NCI-H146 treated with DMSO at 0.1 percent for 48 hours (cell line): ENCODE measurements at regions not wholly inside any gene's neighbourhood (a gene's known extent, or its start where the extent isn't known, plus 50 kb on each side); places are given as distances from the start of the nearest gene placed in this dataset.
"Not testable (repeated sequence)": the region's sequence is repeated elsewhere in the genome, so short reads cannot be mapped to it uniquely, and the experiment has no call there.

Experiments used
- DNase-seq: peaks from one replicate; lab custom pipeline; 2025; ENCODE audit not compliant: unreplicated experiment; lab: John Stamatoyannopoulos, UW

DNA sequence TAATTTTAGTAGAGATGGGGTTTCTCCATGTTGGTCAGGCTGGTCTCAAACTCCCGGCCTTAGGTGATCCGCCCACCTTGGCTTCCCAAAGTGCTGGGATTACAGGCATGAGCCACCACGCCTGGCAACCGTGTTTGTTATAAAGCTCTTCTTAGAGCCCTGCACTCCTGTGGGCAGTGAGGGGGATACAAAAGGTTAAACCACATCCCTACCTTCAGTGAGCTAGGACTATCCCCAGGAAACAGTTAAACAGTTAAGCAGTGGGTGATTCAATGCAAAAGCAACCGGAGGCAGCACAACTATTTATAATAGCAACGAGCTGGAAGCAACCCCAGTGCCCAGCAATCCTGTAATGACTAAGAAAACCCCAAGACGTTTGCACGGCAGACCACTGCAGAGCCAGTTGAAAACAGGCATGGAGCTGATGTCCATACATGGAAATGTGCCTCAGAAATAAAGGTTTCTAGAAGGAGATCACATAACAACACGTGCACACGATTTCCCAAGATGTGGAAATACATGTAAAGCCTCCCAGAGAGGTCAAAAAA, 107.2 kb upstream of the LYZL2 start:
- DNase-seq: no peak

DNA sequence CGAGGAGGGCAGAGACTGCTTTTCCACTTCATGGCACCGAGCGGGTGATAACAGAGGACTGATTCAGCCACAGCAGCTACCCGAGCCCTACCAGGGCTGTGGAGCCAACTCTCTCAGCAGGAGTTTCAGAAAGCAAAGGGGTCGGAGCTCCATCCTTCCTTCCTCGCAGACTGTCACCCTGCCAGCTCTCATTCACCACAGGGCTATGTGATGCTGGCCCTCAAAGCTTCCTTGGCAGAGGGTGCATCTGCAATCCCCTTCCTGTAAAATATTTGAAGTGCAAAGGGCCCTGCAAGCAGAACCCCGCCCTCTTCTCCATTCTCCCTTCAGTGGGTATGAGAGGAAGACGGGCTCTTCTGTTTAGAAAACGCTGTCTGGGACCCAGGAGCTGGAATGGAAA, 105.3 kb upstream of the LYZL2 start:
- no peak for DNase-seq

DNA sequence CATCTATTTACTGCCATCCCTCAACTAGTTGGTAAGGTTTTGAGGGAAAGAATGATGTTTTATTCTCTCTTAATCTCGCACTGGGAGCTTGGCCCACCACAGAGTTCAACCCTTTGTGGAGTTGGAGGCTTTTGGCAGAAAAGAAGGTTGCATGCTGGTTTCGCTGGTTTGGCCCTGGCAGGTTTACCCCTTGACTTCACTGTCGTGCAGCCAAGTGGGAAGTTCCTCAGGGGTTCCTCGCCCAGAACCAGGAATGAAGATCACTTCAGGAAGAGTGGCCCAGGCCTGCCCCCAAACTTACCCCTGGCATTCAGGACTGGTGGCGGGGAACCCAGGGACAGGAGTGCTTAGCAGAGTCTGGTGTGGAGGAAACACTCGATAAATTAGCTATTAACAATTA, 103.1 kb upstream of the LYZL2 start:
- no peak for DNase-seq

DNA sequence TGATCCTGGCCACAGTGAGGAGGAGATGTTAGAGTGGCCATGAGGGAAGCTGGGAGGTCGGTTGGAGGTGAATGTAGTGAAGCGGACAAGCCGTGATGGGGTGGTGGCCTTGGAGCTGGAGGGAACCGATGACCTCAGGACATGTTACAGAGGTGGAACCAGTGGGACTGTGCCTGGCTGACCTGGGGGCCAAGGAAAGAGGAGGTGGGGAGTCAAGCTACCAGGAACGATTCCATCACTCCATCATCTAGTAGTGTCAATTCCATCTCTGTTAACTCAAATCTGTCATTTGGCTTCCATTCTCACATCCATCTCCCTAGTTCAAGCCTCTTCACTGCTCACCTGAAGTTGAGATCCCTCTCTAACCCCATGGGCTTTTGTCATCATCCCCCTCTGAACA, 102.4 kb upstream of the LYZL2 start:
- DNase-seq: no peak

DNA sequence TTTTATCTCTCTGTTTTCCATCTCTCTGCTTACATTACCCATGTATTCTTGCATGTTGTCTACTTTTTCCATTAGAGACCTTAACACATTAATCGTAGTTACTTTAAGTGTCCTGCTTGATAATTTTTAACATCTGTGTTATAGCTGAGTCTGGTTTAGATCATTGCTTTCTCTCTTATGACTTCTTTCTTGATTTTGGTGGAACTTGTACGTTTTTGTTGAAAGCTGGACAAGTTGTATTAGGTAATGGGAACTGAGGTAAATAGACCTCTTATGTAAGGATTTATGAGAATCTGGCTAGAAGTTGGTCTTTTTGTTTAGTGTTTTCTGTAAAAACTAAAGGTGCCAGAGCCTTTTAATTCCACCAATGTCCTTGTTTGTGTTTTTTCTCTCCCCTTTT, 100.8 kb upstream of the LYZL2 start:
- no peak for DNase-seq

DNA sequence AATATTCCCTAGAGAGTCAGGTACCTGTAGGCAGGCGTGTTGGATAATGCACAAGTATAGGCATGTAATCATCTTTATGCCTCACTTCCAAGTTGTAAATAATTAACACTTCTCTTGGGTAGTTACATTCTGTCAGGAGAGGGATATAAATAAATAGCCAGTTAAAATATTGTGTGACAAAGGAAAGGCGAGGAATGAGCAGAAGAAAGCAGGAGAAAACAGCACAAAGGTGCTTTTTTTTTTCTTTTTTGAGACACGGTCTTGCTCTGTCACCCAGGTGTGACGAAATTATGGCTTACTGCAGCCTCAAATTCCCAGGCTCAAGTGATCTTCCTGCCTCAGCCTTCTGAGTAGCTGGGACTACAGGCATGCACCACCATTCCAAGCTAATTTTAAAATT, 99.2 kb upstream of the LYZL2 start:
- no peak for DNase-seq

DNA sequence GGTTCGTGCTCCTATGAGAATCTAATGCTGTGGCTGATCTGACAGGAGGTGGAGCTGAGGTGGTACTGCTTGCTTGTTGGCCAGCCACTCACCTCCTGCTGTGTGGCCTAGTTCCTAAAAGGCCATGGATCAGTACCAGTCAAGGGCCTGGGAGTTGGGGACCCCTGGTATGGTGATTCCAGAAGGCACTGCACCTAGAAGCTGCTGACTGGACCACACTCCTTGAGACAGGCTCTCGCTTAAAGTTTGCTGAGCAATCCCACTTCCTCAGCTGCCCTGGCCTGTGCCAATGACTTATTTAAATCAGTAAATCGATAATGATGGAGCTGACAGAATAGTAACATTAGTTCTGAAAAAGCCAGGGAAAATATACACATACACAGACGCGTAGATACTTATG, 98.6 kb upstream of the LYZL2 start:
- no peak for DNase-seq

DNA sequence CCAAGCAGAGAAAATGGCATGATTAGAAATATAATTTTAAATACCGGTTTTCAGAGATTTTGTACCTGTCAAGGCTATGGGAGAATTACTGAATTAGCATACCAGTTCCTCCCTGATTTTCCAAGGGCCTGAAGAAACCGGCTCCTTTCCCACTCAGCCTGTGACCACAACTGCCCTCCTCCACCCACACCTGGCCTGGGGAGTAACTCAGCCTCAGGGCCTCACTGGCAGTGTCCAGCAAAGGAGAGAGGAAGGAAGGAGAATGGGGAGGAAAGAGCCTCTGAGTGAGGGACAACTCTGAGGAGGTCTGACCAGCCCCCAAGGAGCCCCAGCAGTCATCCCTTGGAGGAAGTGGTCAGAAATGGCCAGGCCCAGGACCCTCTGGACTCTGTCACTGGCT, 98.0 kb upstream of the LYZL2 start:
- no peak for DNase-seq

DNA sequence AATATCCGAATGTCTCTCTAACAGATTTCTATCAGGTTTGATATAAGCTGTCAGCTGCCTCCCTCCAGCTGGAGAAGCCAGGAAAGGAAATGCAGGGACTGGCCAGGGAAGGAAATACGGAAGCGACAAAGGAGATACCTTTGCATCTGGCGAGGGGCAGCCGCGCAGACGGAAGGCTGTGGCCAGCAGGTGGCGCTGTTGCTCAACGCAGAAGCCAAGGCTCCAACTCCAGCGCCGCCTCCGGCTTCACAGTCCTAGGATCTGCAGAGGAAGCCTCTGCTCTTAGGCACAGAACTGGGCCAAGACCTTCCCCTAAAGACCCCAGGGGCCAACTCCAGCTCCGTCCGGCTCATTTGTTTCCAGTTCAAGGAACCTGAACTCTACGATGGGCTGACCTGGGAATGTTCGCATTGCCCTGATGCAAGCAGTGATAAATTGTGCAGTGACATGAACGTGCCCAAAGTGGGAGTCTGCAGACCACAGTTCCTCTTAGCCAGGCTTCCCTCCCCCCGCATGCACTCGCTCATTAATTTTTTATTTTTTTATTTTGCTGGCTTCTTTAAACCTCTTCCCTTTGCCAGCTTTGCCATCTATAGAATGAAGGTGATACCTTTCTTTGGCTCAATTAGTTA, 97.3 kb upstream of the LYZL2 start:
- peak; percentile 3 for DNase-seq

DNA sequence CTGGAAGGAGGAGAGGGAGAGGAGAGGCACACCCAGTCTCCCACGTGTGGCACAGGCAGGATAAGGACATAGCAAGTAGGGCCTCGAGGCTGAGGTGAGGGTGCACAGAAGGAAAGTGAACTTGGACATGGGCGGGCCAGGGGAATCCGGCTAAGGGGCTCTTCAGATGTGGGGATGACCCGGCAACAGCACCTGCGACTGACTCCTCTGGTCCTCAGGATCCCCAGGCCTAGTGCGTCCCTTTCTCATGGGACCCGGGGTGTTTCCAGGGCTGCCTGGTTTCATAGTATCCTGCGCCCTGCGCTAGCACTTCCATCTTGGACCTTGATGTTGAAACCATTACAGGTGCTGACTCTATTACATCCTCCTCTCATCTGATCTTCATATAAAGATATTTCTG, 96.1 kb upstream of the LYZL2 start:
- DNase-seq: no peak

DNA sequence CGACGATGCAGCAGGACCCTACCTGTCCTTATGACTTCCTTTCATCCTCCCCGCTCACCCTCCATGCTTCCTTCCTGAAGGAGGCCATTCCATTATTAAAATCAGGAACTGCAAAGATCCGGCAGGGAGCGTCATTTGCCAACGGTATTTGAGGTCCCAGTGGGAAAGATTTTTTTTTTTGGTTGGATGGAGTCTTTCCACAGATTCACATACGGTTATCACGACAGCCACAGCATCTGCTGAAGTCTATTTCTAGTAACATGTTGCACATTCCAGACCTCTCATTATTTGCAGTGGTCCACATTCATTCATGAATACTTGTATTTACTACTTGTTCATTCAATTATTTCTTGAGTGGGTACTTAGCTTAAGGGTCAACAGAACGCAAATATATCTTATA, 94.7 kb upstream of the LYZL2 start:
- DNase-seq: no peak

DNA sequence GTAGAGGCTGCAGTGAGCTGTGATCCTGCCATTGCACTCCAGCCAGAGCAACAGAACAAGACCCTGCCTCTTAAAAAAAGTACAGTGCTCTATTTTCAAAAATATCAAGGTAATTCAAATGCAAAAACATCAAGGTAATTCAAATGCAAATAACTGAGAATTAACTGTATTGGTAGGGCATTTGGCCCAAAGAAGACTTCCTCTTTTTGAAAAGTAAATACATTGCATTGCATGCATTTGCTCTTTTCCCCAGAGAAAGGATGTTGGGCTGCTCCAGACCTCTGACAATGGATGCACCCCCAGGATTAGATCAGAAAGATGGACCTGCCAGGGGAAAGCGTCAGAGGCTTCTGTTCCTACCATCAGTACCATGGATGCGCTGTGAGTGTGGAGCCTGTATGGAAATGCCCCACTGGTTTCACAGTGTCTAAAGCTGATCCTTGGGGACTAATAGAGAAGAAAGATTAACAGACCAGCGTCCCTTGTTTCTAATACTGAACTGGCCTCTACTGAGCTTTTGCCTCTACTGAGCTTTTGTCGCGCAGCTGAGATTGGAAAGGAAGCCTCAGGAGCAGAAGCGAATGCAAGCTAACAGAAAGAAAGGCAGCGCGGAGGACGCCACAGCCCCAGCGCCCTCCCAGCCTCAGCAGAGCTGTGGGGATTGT, 93.5 kb upstream of the LYZL2 start:
- DNase-seq: no peak

DNA sequence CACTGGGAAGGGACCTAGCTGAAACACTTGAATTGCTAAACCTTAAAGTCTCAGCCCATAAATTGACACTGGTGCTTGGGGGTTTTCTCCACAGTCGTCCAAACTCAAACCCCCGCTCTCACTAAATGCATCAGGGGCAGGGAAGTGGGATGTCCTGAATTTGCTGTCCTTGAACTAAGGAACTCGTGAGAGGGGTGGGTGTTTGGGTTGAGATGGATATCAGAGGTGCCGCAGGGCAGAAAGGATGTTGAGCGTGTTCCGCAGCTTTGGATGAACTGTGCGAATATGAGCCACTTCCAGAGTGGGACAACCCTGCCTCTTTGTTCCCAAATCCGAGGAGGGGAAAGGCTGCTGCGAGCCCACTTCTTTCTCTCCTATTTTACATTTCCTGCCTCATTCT, 90.3 kb upstream of the LYZL2 start:
- DNase-seq: no peak

DNA sequence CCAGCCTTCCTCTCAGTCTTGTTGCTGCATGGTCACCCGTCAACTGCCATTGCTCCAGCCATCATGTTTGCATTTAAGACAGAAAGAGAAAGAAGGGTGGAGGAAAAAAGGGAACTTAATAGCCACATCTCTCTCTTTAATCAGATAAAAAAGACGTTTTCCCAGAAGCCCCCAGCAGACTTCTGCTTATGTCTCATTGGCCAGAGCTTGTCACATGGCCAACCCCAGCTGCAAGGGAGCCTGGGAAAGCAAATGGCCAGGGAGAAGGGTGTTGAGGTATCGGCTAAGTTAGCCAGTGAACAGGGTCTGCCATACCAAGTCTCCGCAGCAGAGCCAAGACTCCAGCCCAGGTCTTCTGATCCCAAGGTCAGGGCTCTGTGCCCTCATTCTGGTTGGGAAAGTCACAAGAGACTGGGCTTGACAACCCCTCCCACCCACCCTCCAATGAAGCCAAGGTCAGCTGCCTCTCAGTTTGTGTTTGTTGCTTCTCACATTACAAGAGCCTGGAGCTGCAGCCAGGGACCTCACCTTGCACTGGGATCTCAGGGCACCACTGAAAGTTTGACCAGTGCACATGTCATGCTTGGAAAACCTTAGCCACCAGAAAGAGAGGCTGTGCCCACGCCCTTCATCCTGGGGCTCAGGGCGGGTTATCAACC, 80.3 kb upstream of the LYZL2 start:
- no peak for DNase-seq

DNA sequence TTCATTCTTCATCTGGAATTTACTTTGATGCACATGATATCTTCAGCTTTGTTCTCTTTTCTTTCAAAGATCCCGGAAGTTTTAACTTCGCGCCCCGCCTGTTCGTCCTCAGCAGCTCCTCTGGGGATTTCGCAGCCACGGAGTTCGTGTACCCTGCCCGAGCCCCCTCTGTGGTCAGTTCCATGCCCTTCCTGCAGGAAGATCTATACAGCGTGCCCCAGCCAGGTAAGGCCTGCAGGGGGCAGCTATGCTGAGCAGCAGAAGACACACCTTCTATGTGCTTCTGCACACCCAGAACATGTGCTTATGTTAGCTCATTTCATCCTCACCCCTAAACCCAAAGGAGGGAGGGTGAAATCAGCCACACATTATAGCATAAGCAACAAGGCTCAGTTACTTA, 79.7 kb upstream of the LYZL2 start:
- DNase-seq: no peak

DNA sequence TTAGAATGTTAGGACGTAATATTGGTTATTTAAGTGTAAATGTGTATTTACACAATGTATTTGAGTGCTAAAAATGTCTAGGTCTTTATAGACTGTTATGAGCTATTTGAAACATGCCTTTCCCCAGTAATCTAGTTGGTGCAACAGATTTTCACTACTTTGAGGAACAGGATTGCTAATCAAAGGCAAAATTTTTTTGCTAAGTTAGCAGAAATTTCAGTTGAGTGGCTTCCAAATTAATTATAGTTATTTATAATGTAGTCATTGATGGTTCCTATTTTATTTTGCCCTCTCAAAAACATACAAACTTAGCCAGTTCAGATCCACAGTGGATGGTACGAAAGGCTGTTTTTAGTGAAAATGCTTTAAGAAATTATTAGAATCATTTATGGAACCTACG, 78.7 kb upstream of the LYZL2 start:
- no peak for DNase-seq

DNA sequence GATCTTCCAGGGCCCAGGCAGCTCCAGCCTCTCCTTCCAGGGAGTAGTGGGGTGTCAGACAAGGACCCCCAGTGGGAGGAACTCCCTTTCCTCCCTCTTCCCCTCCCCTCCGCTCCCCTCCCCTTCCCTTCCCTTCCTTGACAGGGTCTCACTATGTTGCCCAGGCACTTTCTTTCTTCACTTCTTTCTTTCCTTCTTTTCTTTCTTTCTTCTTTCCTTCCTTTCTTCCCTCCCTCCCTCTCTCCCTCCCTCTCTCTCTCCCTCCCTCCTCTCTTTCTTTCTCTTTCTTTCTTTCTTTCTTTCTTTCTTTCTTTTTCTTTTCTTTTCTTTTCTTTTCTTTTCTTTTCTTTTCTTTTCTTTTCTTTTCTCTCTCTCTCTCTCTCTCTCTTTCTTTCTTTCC, 76.6 kb upstream of the LYZL2 start:
- not testable (repeated sequence) for DNase-seq

DNA sequence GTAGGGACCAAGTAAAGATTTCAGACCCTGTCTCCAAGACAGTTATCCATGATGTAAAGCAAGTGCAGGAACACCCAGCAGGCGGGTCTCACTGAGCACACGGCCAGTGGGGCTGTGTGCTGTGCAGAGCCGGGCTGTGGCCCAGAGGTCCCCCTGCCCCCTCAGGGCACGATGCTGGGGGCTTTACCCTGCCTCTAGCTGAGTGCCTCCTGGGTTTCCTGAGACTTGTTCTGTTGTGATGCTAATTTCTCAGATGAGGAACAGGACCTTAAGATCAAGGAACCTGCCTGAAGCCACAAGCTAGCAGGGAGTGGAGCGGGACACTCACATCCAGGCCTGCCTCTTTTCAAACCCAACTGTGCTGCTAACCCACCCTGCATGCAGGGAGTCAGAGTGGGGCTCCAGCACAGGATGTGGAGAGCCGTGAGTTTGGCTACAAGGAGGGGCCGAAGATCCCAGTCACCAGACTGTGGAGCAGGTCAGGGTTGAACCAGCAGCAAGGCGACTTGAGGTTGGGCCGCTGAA, 76.1 kb upstream of the LYZL2 start:
- DNase-seq: no peak

DNA sequence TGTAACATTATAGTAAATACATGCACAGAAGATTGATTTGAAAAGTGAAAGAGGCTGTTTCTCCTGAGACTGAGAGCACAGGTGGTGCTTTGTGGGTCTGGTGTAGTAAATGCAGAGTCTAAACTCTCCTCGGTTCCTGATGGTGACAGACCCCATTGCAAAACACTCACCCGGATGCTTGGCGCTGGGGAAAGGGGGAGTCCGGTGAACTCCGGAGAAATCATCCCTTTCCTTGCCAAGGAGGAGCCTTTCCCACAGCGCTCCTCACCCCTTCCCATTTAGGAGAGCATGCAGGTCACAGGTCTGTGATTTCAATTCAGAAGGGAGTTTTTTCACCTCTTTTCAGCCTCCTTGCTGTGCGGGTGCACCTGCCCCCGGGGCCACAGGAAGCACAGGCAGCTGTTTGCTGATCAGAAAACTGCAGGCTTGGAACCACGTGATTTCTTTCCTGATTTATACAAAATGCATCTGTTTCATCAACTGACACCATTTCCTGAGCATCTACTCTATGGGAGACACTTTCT, 75.6 kb upstream of the LYZL2 start:
- DNase-seq: no peak

DNA sequence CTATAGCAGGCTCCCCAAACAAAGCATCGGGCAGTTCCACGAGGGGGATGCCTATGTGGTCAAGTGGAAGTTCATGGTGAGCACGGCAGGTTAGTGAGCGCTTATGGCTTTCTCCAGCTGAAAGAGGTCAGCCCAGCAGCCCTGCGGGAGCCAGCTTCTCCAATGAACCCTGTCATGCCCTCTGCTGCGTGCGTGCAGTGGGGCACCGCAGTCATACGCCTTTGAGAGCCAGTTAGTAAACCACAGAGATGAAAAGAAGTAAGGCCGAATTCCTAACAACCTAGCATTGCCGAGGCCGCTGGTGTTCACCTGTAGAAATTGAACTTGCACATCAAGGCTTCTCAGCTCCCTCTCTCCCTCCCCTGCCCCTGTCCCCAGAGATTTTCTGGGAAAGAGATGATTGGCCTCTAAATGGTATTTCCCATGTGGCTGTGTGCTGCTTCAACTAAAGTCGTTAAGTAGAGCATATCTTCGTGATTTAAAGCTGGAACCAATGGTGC, 75.1 kb upstream of the LYZL2 start:
- not testable (repeated sequence) for DNase-seq

DNA sequence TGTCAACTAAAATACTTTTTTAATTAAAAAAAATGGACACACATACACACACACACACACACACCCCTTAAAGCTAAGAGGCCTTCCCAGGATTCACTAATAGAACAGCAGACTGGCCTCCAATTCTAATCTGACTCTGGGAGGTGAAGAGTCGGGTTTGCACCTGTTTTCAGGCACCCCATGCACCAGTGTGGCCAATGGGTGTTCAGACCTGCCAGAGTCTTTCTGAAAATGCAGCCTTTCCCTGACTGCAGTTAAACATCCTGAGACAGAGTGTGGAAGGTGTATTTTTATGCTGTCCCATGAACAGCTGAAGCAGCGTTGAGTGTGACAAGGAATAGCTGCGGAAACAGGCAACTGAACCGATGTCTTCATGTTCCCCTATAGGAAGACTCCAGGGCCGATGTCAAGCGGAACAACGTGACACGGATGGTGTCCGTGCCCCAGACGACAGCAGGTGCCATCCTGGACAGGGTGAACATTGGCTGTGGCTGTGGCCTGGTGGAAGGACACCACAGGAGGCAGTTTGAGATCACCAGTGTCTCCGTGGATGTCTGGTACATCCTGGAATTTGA, 74.6 kb upstream of the LYZL2 start:
- no peak for DNase-seq
